Activated CD4-positive, alpha-beta T cell treated with anti-CD3 and anti-CD28 coated beads, Interleukin-10, Interleukin-2, amounts not matched to agents 100 ng/mL and 50 ng/mL, durations not matched to agents 16 hours and 8 hours (primary cell): ENCODE measurements at regions not wholly inside any gene's neighbourhood (a gene's known extent, or its start where the extent isn't known, plus 50 kb on each side); places are given as distances from the start of the nearest gene placed in this dataset.
"Not testable (repeated sequence)": the region's sequence is repeated elsewhere in the genome, so short reads cannot be mapped to it uniquely, and the experiment has no call there.

Experiments
- DNase-seq: peaks from one replicate; pipeline ENCODE4 v3.0.0-alpha.2; 2020

DNA sequence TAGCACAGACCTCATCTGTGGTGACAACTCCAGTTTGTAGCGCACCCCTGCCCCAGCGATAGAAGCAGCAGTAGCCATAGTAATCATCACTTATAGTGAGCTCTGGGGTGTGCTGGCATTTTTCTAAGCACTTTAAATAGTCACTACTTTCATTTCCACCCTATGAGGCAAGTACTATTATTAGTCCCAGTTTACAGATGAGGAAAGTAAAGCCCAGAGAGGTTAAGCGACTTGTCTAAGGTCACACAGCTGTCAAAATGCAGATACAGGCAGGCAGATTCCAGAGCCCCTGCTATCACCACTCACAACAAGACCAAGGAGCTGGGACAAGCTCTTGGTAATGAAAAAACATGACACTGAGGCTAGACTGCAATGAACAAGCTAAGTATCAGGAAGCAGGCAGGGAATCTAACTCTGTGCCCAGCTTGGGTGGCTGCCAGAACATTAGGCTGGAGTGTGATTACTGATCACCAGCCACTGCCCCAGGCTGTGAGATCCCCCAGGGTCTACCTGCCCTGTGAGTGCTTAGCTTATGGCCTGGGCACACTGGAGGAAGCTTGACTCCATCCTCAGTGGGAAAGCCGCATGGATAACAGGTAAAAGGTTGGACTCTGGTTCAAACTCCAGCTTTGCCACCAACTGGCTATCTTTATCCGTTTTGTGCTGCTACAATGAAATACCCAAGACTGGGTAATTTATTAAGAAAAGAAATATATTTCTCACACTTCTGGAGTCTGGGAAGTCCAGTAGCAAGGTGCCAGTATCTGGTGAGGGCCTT lies 561.1 kb downstream of the MN1 start:
- no peak for DNase-seq

DNA sequence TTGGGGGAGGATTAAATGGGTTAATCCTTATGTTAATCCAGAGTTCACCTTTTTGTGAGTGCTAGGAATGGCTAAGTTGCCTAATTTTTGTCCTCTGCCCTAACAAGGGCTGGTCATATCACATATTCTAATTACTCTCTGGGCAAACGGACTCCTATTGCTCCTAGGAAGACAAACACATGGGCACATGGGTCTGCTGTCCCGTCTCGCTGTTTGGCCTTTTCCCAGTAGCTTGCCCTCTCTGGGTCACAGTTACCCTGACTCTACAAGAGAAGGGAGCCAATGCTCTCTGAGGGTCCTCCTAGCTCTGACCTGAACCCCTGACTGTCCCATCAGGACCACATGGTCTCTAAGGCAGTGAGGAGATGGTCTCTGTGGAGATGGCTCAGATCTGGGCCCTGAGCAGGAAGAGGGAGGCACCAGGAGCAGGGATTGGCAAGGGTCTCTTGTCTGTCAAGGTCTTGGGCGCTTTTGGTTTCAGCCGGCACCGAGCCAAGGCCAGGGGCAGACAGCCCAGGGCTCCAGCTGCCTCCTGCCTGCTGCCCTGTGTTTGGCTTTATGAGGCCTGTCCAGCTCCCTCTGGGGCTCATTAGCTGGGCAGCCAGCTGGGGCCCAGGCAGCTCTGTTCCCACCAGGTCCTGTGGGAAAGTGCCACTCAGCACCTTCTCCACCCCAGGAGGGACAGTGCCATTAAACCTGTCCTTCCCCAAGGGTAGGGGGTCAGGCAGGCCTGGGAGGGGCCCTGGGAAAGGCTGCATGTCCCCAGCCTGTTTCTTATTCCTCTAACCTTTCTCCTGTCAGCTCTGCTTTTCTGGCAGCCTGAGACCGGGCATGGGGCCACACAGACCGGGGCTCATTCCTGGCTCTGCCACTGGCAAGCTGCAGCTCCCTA lies 559.9 kb downstream of the MN1 start:
- no peak for DNase-seq

GRCh38 chr22:27242474-27242873 lies 559.1 kb downstream of the MN1 start:
- no peak for DNase-seq

DNA sequence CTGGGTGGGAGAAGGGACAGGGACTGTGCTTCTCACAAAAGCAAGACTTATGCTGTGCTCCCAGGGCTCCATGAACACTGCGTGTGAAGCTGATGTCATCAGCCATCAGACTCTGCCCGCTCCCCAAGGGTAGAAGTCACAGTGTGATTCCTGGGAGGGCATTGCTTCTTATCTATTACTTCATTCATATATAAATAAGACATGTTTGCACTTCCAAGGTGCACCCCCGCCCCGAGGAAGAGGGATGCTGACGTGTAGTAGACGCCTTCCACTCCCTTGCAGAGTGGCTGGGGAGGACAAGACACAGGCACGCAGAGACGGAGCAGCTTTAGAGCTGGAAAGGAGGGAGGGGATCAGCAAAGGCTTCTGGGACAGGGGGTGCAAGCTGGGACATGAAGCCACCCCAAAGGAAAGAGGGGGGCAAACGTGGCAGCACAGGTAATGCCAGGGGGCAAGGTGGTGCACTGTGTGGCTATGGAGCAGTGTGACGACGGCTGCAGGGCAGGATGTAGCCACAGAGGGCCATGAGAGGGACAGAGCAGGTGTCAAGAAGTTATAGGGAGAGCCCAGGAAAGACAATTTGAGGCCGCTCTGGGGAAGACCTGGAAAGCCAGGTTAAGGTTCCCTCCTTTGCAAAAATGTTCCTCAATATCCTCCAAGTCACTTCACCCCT lies 558.5 kb downstream of the MN1 start:
- DNase-seq, result no peak

- no peak for DNase-seq
These were observed 557.2 kb downstream of the MN1 start for GRCh38 chr22:27244328-27244727.

DNA sequence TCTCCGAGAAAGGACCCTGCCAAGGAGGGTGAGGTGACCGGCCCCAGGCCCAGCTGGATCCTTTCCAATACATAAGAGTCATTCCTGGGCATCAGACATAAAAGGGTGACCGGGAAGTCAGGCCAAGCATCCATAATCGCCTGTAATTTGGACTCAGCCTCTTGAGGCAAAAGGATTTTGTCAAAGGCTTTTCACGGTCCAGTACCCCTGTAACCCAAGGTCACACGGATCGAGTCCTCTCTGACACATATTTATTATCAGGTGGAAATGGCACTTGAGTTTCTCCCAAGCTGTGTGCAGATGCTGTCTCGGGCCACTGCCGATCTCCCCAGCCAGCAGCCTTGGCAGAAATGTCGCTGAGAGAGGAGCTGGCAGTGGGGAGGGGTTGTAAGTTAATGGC lies 556.5 kb downstream of the MN1 start:
- no peak for DNase-seq

GRCh38 chr22:27246558-27246957 lies 555.0 kb downstream of the MN1 start:
- no peak for DNase-seq

GRCh38 chr22:27247701-27248434 lies 553.7 kb downstream of the MN1 start:
- no peak for DNase-seq

DNA sequence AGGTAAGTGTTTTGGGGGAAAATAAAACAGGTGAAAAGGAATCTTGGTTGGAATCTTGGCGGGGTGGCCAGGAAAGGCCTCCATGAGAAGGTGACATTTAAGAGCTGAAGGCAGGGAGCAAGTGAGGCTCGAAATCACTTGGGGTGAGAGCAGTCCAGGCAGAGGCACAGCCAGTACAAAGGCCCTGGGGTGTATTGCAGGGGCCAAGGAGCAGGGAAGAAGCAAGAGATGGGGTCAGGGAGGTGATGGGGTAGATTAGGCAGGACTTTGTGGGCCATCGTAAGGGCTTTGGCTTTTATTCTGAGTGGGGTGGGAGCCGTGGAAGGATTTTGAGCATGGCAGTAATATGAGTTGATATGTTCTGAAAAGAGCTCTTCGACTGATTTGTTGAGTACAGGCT lies 551.1 kb downstream of the MN1 start:
- no peak for DNase-seq

- DNase-seq, result no peak
These were observed 550.7 kb downstream of the MN1 start for GRCh38 chr22:27250886-27251285.

DNA sequence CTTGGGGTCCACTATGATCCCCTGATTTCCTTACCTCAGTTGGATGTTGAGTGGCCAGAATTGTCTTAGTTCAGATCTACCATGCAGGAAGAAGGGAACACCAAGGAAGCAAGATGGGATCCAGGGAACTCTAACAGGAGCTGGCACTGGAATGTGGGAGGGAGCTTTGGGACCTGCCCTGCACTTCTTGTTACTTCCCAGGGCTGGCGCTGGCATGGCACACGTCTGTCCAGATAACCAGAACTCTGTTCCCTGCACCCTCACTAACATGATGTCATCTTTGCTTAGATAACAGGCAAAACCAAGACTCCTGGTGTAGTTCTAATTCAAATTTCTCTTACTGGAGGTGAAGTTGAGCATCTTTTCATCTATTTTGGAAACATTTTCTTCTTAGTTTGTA lies 550.0 kb downstream of the MN1 start:
- no peak for DNase-seq

DNA sequence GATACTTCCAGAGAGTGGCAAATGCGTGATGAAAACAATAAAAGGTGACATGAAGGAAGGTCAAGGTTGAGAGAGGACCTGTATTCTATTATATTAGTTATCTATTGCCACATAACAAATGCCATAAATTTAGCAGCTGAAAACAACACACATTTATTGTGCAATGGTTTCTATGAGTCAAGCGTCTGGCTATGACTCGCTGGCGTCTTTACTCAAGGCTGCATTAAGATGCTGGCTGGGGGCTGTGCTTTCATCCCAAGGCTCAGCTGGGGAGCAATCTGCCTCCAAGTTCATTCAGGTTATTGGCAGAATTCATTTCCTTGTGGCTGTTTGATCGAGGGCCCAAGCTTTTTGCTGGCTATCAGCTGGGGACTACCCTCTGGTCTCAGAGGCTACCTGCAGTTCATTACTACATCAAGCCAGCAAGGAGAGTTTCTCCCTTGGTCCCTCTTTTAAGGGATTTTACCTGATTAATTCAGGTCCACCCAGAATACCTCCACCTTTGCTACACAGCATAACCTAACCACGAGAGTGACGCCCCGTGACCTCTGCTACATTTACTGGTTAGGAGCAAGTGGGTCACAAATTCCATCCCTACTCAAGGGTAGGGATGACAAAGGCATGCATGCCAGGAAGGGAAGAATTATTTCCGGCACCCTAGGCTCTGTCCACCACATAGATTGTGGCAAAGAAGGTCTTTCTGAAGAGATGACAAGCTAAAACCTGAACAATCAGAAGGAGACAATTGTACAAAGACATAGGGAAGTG lies 549.1 kb downstream of the MN1 start:
- peak; percentile 3 for DNase-seq

- DNase-seq, result no peak
These were observed 548.3 kb downstream of the MN1 start for GRCh38 chr22:27253108-27253902.

DNA sequence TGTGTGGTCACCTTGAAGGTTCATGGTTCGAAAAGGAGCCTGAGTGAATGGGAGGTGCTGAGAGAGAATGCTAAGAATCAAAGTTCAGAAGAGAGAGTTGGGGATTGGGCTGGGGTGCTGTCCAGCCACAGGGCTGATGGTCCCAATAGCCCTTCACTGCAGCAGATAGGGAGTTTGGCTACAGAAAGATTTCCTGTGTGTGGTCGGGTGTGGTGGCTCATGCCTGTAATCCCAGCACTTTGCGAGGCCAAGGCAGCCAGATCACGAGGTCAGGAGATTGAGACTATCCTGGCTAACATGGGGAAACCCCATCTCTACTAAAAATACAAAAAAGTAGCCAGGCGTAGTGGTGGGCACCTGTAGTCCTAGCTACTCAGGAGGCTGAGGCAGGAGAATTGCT lies 547.5 kb downstream of the MN1 start:
- DNase-seq, result not testable (repeated sequence)

- no peak for DNase-seq
These were observed 546.0 kb downstream of the MN1 start for GRCh38 chr22:27255580-27255979.

DNA sequence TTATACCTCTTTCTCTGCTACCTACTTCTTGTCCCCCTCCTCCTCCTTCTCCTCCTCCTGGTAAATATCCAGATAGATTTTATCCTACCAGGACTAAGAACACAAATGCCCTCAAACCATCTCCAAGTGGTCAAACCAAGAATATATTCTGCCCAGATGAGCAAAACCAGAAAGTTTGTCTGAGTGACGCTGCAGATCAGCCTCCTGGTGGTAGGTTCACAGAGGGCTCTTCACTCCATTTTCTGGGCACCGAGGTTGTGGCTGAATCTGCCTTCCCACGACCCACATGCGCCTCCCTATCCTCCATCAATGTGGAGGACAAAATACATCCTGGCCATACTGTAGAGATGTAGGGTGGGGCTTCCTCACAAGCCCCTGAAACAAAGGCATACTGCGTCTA lies 543.6 kb downstream of the MN1 start:
- no peak for DNase-seq

- no peak for DNase-seq
These were observed 542.9 kb downstream of the MN1 start for GRCh38 chr22:27258616-27259172.

- no peak for DNase-seq
These were observed 542.1 kb downstream of the MN1 start for GRCh38 chr22:27259433-27259832.

DNA sequence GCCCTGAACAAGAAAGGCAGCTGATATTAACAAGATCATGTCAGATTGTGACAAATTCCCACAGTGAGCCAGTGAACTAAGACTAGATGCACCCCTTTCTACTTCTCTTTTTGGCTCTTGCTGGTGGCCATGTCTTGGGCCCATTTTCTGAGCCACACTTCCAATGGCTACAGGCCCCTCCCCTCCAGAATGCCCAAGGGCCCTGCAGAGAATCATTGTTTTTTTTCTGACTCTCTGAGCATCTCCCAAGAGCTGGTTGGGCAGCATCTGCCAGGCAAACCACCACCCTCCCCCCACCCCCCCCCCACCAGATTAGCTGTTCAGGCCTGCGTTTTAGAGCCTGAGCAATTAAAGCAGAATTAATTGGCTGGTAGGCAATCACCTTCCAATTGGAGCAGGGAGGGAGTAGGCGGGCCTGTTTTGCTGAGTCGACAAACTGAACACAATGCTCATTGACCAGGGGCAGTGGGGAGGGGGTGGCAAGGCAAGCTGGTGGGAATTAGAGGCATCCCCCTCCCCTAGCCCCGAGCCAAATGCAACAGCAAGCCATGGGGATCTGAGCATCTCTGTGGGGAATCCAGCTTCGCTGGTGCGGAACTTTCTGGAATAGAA lies 541.4 kb downstream of the MN1 start:
- no peak for DNase-seq

- DNase-seq, result no peak
These were observed 539.2 kb downstream of the MN1 start for GRCh38 chr22:27262361-27262760.
